NCI-H187 (cell line): ENCODE measurements at regions not wholly inside any gene's neighbourhood (a gene's known extent, or its start where the extent isn't known, plus 50 kb on each side); places are given as distances from the start of the nearest gene placed in this dataset.
"Not testable (repeated sequence)": the region's sequence is repeated elsewhere in the genome, so short reads cannot be mapped to it uniquely, and the experiment has no call there.

Source experiments
- DNase-seq, 2 experiments: peaks; one replicate each; lab custom pipeline; 2025; lab: John Stamatoyannopoulos, UW

DNA sequence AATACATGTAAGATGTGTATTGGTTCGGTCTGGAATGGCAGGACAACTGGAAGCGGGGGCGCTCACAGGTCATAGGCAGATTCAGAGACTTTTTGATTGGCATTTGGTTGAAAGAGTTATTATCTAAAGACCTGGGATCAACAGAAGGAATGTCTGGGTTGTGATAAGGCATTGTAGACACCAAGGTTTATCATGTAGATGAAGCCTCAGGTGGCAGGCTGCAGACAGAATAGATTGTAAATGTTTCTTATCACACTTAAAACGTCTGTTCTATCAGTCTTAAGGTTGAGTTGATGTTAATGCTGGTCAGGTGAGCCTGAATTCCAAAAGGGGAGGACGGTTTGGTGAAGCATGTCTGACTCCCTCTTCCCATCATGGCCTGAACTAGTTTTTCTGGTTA is 295.9 kb upstream of the PROK2 start:
- DNase-seq, result no peak

DNA sequence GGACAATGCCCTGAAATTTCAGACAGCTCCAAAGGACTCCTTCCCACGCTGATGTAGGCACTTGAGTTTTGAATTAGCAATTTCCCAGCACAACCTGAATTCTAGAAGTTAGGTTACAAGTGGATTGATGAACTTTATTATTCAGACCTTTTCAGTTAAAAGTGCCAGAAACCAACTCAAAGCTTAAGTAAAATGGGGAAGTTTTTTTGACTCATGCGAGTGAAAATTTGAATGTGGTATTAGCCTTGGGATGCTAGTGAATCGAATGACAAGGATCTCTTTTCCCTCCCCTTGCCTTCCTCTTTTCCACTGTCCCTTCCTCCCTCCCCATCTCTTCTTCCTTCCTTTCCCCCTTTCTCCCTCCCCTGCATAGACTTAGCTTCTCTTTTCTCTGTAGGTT is 295.1 kb upstream of the PROK2 start:
- no peak for DNase-seq

DNA sequence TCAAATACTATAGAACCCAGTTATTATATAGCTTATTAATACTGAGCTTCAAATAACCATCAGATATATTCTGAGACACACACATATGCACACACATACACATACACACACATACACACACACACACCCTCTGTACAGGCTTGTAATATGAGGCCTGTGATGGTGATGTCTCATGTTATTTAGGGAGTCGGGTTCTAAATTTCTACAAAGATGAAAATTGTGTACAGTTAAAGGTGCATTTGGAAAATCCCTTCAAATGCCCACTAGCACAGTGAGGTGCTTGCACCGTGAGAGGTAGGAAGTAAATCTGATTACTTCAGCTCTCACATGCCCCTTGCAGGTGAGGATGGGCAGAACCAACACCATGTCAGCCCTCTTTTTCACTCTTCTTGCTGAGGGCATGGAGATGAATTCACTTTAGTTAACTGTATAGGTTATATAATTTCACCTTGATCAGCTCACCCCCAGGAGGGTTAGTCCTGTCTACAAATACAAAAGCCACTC is 294.5 kb upstream of the PROK2 start:
- DNase-seq, result no peak

DNA sequence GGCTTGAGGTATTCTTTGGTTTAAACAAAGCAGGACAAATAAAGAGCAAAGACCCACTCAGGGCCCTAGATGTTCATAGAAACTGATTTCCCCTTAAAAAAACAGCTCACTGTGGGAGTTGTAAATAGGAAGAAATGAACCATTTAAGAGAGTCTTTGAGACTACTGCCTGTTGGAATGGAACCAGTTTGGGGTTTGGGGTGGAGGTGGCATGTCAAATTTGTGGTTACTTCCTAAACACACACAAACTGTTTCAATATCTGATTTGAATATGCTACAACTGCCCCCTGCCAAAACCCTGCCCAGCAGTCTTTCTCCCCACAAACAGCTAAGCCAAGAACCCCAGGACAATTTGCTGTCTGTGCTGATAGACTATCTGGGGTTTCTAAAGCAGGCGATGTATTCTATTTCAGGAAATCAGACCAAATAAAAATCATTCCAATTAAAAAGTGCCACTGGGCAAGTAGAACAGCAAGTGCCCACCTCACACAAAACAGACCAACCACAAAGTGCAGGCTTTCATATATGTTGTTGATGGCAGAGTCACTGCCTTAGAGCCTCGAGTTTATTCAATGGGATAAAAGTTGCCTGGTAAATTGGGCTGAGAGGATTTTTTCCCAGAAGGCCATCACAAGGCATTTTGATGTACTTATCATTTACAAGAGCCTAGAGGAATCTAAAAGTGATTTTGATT is 293.9 kb upstream of the PROK2 start:
- DNase-seq, result no peak

DNA sequence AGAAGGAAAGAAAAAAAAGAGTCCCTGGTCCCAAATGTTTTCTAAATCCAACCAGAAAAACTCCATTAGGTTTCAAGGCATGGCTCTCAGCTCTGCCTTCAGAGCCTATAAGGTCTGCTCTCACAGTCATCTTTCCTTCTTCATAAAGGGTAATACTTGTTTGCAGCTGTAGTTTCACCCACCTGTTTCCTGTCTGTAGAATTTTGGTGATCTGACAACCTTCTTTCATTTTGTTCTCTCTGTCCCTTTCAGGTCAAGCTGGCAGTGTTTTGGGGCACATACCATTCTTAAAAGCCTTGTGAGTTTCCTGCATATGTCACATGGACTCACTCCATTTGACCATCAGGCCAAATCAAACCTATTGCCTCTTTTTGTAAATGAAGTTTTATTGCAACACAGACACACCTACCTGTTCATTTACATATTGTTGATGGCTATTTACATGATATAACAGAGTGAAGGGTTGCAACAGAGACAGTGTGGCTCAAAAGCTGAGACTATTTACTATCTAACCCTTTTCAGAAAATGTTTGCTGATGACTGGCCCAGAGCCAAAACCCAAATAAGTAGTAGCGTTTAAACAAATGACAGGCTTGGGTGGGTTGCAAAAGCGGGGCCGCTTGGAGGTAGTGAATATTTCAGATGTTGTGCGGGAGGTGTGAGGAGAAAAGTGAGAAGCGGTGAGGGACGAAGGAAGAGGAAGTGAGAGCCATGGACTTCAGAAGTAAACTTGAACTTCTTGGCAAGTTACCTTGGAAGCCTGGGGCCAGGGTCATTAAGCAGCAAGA is 292.7 kb upstream of the PROK2 start:
- DNase-seq, result no peak

DNA sequence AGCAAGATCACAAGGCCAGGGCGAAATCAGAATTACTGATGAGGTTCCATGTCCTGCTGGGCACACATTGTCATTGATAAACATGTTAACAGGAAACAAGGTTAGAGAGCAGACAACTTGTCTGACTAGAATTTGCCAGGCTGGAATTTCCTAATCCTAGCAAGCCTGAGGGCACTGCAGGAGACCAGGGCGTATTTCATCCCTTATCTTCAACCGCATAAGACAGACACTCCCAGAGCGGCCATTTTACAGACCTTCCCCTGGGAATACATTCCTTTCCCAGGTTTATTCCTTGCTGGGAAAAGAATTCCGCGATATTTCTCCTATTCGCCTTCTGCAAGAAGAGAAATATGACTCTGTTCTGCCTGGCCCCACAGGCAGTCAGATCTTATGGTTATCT is 290.9 kb upstream of the PROK2 start:
- not testable (repeated sequence) for DNase-seq

DNA sequence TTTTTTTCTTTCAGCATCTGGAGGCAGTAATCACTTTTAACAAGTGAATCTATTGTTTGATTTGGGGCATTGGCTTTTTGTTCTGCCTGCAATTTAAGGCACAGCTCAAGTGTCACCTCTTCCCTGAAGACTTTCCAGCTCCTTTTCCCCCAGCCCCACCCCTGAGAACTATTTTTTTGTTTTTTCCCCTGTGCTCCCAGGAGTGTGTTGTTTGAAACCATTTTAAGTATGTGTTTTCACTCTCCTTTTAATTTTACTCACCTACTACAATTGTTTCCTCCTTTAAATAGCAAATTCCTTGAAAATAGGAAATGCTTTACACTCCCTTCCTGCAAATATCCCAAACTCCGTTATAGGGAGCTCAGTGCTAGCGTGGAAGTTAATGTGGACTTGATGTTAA is 286.7 kb upstream of the PROK2 start:
- no peak for DNase-seq

DNA sequence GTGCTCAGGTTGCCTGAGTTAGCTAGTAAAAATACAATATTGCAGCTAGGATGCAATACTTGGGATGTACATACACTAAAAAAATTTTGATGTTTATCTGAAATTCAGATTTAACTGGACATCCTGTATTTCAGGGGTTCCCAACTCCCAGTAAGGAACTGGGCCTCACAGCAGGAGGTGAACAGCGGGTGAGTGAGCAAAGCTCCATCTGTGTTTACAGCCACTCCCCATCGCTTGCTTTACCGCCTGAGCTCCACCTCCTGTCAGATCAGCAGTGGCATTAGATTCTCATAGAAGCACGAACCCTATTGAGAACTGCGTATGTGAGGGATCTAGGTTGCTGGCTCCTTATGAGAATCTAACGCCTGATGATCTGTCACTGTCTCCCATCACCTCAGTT is 285.1 kb upstream of the PROK2 start:
- DNase-seq, result no peak

DNA sequence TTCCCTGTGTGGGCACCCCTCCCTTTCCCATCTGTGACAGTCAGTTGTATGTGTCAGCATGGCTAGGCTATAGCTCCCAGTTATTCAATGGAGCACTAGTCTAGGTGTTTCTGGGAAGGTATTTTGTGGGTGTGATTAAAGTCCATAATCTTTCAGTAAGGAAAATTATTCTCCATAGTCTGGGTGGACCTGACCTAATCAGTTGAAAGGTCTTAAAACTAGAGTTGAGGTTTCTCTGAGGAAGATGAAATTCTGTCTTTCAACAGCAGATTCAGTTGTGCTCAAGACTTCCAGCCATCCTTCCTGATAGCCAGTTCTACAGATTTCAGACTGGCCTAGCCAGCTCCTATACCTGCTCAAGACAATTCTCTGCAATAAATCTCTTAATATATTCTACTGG is 284.6 kb upstream of the PROK2 start:
- DNase-seq, result no peak

DNA sequence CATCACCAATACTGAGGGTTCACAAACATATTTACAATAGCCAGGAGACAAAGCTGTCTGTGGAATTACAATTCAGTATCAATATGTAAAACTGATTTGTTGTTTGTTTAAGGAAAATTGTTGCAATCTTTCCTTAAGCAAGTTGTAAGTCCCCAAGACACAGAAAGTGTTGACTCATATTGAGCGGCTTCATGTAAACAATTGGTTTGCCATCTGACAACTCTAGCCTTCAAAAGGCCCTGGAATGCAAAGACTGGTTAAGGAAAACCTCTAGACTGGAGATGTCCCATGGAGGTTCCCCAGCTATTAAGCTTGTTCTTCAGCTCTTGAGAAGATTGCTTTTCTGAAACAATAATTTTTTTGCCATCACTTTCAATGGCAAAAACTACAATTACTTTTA is 283.7 kb upstream of the PROK2 start:
- DNase-seq, result no peak

DNA sequence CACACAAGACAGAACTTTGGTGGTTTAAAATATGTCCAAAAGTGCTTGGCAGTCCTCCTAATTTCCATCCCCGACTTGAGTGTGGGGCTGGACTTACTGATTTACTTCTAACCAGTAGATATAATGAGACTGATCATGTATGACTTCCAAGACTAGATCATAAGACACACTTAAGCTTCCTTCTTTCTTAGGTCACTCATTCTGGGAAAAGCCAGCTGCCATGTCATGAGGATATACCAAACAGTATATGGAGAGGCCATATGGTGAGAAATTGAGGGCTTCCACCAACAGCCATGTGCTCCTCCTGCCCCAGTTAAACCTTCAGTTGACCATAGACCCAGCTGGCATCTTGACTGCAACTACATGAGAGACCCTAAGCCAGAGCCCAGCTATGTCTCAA is 282.8 kb upstream of the PROK2 start:
- no peak for DNase-seq

DNA sequence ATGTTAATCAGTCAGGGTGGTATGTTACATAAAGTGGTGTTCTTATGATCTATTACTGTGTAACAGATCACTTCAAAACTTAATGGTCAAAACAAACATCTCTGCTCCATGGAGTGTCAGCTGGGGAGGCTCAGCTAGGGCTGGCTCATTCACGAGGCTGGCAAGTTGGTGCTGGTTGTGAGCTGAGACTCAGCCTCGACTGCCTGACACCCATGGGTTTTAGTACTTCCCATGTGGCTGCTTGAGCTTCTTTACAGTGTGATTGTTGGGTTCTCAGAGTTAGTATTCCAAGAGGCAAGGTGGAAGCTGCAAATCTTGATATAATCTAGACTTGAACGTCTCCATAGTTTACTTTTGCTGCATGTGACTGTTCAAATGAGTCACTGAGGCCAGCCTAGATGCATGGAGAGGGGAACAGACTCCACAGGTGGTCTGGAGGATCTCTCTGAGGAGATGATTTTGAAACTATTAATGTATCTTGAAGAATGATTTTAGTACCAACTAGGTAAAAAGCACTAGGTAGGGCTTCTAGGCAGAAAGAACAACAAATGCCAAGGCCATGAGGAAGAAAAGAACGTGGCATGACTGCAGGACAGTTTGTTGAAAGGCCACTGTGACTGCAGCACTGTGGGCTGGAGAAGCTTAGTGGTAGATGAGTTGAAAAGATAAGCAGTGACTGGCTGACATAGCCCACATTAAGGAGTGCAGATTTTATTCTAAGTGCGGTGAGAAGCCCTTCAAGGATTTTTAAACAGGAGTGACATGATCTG is 281.1 kb upstream of the PROK2 start:
- no peak for DNase-seq

DNA sequence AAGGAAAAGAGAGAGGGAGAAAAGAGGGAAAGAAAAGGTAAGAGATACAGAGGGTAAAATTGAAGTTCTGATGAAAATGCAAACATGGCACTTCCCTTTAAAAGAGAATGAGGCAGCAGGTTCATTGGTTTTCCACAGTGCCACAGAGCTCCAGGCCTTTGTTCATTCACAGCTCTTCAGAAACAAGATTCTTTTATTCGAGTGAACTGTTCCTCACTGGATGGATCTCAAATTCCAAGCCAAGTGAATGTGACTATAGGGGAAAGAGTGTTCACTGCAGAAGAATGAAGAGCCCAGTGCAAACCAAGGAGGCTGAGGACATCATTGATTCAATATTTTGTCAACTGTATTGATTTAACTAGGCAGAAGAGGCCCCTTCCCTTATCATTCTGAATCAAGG is 280.3 kb upstream of the PROK2 start:
- DNase-seq, result no peak

DNA sequence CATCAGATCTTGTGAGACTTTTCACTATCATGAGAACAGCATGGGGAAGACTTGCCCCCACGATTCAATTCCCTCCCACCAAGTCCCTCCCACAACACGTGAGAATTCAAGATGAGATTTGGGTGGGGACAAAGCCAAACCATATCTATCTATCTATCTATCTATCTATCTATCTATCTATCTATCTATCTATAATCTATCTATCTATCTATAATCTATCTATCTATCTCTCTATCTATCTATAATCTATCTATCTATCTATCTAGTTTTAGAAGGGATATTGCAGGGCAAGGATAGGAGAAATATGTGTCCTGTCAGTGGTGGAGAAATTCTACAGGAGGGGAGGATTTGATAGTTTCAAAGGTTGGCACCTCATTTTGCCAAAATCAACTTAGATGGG is 279.8 kb upstream of the PROK2 start:
- not testable (repeated sequence) for DNase-seq

DNA sequence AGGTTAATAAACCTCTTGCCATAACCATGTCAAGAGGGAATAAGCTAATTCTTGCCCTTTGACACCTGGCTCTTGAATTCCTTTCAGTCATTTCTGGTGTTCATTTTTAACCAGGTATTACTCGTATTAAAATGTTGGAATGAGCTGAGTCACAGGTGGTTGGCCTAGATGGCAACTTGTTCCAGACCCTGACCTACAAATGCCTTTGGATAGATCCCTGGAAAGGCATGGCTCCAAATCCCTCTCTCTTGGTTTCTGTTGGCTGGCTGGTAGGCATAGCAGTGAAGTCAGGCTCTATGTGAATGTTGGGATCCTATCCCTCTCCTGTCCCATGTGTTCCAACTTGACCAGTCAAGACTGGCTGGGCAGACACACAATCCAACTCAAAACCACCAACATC is 277.1 kb upstream of the PROK2 start:
- no peak for DNase-seq

DNA sequence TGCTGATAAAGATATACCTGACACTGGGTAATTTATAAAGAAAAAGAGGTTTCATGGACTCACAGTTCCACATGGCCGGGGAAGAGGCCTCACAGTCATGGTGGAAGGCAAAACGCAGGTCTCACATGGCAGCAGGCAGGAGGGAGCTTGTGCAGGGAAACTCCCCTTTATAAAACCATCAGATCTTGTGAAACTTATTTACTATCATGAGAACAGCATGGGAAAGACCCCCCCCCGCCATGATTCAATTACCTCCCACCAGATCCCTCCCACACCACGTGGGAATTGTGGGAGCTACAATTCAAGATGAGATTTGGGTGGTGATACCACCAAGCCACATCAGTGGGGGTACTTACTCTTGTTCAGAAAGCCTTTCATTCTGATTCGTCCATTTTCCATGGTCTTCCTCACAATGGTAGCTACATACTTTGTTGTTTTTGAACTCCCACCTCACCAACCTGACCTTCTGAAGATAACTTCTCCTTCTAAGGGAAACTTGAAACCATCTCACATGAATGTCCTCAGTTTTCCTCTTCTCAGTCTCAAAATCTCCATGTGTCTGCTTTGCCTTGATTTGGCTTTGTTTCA is 275.6 kb upstream of the PROK2 start:
- no peak for DNase-seq

DNA sequence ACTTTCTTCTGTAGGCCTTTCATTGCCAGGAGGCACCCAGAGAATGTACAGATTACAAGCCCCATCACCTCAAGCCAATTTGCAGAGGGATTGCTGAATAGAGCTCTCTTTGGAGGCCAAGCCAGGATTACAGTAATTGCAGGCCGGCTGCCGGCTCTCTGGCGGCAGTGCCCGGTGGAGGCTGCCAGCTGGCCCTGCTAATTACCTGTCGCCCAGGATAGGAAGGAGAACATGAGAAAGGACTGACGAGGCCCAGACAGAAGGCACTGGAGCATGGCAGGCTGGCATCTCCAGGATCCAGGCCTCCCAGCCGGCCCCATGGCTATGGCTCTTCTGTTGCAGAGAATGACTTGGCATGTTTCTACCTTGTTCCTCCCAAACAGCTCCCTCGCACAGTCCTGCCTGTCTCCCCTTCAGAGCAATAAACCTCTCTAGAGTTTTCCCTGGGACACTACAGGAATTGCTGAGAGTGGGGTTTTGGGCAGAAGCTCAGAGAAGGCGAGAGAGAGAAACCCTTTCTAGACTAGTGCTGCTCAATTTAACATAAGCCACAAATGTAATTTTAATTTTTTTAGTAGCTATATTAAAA is 273.6 kb upstream of the PROK2 start:
- no peak for DNase-seq

DNA sequence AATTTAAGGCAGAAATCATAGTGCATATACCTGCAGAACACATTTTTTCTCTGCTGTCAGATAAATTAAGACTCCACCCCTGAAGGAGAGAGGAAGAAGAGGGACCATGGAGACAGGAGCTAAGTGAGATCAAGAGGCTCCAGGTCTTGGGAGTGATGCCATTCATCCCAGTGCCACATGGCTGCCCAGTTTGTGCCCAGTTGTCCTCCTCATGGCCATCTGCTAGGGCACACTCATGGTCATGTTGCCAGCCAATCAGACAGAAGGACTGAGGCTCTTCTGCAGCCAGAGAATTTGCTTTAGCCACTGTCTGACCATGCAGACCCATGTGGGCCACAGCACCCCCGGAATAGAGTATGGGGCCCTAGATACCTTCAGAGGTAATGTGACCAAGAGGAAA is 270.5 kb upstream of the PROK2 start:
- DNase-seq, result no peak

DNA sequence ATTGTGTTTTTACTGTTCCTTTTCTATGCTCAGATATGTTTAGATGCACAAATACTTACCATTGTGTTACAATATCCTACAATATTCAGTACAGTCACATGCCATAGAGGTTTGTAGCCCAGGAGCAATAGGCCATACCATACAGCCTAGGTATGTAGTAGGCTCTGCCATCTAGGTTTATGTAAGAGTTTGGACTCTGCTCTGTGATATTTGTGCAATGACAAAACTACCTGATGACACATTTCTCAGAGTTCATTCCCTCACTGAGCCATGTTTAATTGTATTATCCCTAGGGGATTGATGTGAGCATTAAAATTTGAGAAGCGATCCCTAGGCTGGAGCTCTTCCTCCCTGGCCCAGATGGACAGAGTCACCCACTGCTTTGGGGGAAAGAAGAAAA is 270.0 kb upstream of the PROK2 start:
- DNase-seq, result no peak

DNA sequence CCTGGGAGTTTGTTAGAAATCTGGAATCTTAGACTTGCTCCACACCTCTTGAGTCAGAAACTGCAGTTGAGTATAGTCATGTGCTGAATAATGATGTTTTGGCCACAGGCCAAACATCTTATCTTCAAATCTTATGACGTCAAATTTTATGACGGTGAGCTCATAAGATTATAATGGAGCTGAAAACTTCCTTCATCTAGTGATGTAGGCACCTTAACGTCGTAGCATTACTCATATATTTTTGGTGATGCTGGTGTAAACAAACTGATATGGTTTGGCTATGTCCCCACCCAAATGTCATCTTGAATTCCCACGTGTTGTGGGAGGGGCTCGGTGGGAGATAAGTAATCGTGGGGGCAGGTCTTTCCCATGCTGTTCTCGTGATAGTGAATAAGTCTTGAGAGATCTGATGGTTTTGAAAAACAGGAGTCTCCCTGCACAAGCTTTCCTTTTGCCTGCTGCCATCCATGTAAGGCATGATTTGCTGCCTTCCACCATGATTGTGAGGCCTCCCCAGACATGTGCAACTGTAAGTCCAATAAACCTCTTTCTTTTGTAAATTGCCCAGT is 268.0 kb upstream of the PROK2 start:
- no peak for DNase-seq

DNA sequence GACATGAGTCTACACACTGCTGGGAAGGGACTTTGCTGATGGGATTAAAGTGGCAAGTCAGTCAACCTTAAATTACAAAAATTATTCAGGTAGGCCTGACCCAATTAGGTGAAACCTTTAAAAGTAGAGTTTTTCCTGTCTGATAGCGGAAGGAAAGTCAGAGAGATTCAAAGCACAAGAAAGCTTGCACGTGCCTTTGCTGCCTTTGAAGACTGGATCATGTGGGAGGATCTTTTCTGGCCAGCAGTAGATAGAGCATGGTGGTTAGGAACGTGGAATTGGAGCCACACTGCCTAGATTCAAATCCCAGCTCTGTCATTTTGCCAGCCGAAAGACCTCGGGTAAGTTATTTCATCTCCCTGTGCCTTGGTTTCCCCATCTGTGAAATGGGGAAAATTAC is 265.8 kb upstream of the PROK2 start:
- no peak for DNase-seq
